Testis (tissue), 2 donors: ENCODE measurements at regions not wholly inside any gene's neighbourhood (a gene's known extent, or its start where the extent isn't known, plus 50 kb on each side); places are given as distances from the start of the nearest gene placed in this dataset.

Source experiments
- DNase-seq: peaks from one replicate; pipeline ENCODE4 v3.0.0-alpha.2; 2019
- H3K27ac ChIP-seq, 2 donors: fragments of 200-600 bp; sonication (generic); one replicate each; pipeline ENCODE4 v1.5.1; 2019
- H3K27me3 ChIP-seq: fragments of 200-600 bp; sonication (generic); one replicate; pipeline ENCODE4 v1.5.1; 2019
- H3K36me3 ChIP-seq: fragments of 200-600 bp; sonication (generic); one replicate; pipeline ENCODE4 v1.5.1; 2017; ENCODE audit warnings: low read depth; ENCODE audit errors: missing control alignments
- H3K4me1 ChIP-seq: fragments of 200-600 bp; sonication (generic); one replicate; pipeline ENCODE4 v1.5.1; 2019
- H3K4me3 ChIP-seq, 2 donors: fragments of 200-600 bp; sonication (generic); one replicate each; pipeline ENCODE4 v1.5.1; 2017 to 2019
- H3K9me3 ChIP-seq: fragments of 200-600 bp; sonication (generic); one replicate; pipeline ENCODE4 v1.5.1; 2017
- CTCF ChIP-seq, 3 experiments: fragments of 450-650 bp in 2 of 3; fragments of 200-600 bp in 1 of 3; sonication (generic) in 1 of 3; IDR thresholded peaks; one replicate each; pipeline ENCODE4 v1.5.1; 2016 to 2019; ENCODE audit warnings: antibody characterized with exemption in 3 of 3, mild to moderate bottlenecking in 2 of 3, moderate library complexity in 1 of 3
- POLR2A ChIP-seq: fragments of 450-650 bp; IDR thresholded peaks from one replicate; pipeline ENCODE4 v1.6.1; 2017; ENCODE audit warnings: antibody characterized with exemption, mild to moderate bottlenecking, moderate library complexity
- WGBS, 2 donors: methylation state at CpG; one replicate each; pipeline ENCODE4 v1.1.5; 2018; 5-methylcytosine and 5-hydroxymethylcytosine counted together
- intact Hi-C: fragments of 100-400 bp; cut with DNase I; formaldehyde crosslinking; loops from one replicate; pipeline ENCODE4 v1.15.1; 2023; ENCODE audit warnings: low total_unique reads

GRCh38 chr22:48781868-48782267 is 1045.8 kb downstream of the BRD1 start:
- 95 to 98% methylated on average over 9 to 12 of the region's 12 CpGs for WGBS, 2 donors
- Histone ChIP-seq H3K36me3 (no peaks in the 10 kb centered on the region), H3K9me3 (no peaks in the 10 kb centered on the region), H3K4me1 (no peaks in the 10 kb centered on the region), H3K27me3 (no peaks in the 10 kb centered on the region), H3K4me3 (no peak overlapping the region), H3K27ac (no peak overlapping the region)
- TF ChIP-seq CTCF (IDR thresholded peaks at IDR 0.05) (no peak), POLR2A (no peak)
- DNase-seq = no peak
- intact Hi-C loops = no loop called here

GRCh38 chr22:48781391-48781790 is 1046.3 kb downstream of the BRD1 start:
- no peak overlapping the region for H3K27ac ChIP-seq
- no peaks in the 10 kb centered on the region for H3K4me1 ChIP-seq
- H3K4me3 ChIP-seq = no peak overlapping the region
- intact Hi-C loops = no loop called here
- no peak for DNase-seq
- no peaks in the 10 kb centered on the region for H3K9me3 ChIP-seq
- no peaks in the 10 kb centered on the region for H3K36me3 ChIP-seq
- TF ChIP-seq POLR2A (no peak), CTCF (IDR thresholded peaks at IDR 0.05) (no peak)
- WGBS, 2 donors = 93% methylated on average over 13 to 14 of the region's 14 CpGs
- H3K27me3 ChIP-seq = no peaks in the 10 kb centered on the region

DNA sequence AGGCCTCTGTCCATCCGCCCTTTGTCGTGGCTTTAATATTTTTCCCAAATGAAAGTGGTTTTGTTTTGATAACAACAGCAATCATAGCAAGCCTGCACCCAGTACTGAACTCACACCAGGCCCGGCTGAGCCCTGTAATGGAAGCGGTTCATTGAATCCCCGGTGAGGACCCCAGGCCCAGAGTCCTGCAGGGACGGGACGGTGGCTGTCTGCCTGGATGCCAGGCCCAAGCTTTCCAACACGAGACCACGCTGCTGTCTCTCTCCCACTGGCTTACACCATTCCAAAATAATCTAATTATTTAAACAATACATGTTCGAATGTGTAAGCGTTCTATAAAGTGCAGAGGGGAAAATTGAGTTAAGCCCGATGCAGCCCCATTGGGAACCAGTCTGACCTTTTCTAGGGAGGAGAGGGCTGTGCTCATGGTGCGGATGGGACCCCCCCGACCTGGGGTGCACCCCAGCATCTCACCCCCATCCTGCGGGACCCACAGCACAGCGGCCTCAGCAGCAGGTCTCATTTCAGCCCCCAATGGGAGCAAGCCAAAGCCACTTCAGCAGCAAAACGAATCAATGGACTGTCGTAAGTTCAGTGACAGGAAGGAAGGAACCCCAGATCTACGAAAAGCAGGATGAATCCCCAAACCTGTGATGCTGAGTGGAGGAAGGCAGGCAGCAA is 1046.9 kb downstream of the BRD1 start:
- Histone ChIP-seq H3K27me3 (no peaks in the 10 kb centered on the region), H3K9me3 (no peaks in the 10 kb centered on the region), H3K4me3 (no peak overlapping the region), H3K4me1 (no peaks in the 10 kb centered on the region), H3K27ac (no peak overlapping the region), H3K36me3 (no peaks in the 10 kb centered on the region)
- intact Hi-C loops = no loop called here
- DNase-seq = no peak
- 84 to 88% methylated on average over 19 of the region's 19 CpGs for WGBS, 2 donors
- TF ChIP-seq CTCF (IDR thresholded peaks at IDR 0.05) = no peak
- TF ChIP-seq POLR2A = no peak

GRCh38 chr22:48779661-48780596 is 1047.7 kb downstream of the BRD1 start:
- WGBS, 2 donors = 75 to 81% methylated on average over 26 to 29 of the region's 29 CpGs
- H3K4me3 ChIP-seq = no peak overlapping the region
- TF ChIP-seq CTCF (IDR thresholded peaks at IDR 0.05) (no peak), POLR2A (no peak)
- no peak overlapping the region for H3K27ac ChIP-seq
- H3K4me1 ChIP-seq = no peaks in the 10 kb centered on the region
- H3K36me3 ChIP-seq = no peaks in the 10 kb centered on the region
- H3K27me3 ChIP-seq = no peaks in the 10 kb centered on the region
- intact Hi-C loops = no loop called here
- no peak for DNase-seq
- H3K9me3 ChIP-seq = no peaks in the 10 kb centered on the region
